Endothelial cell of umbilical vein (primary cell): ENCODE measurements at regions not wholly inside any gene's neighbourhood (a gene's known extent, or its start where the extent isn't known, plus 50 kb on each side); places are given as distances from the start of the nearest gene placed in this dataset.

Experiments used
- BruUV-seq: library from RNA; stranded (reverse); fragments of 400-500 nt; replicated peaks from 2 replicates; lab custom pipeline; 2021; lab: Mats Ljungman, UMichigan
- CTCF ChIA-PET: fragments of 300-600, 350-600 bp; sonication (Branson Sonifier 250); formaldehyde crosslinking; loops from one replicate; lab custom pipeline; 2021; ENCODE audit warnings: antibody characterized with exemption, inconsistent platforms; lab: Charles Lee
- POLR2A ChIA-PET: fragments of 300-600, 350-600 bp; sonication (Branson Sonifier 250); formaldehyde crosslinking; loops from one replicate; lab custom pipeline; 2021; ENCODE audit warnings: antibody characterized with exemption, inconsistent platforms; lab: Charles Lee
- DNase-seq: peaks from one replicate; pipeline ENCODE4 v3.0.0-alpha.2; 2011; ENCODE audit warnings: low read depth, low spot score
- FAIRE-seq: peaks from 2 replicates; lab custom pipeline; 2011; peaks lifted over from hg19 to GRCh38; lab: Jason Lieb, UNC
- H2AFZ ChIP-seq: 2 replicates; pipeline ENCODE4 v1.6.0; 2012; ENCODE audit warnings: low read depth, low read length, control low read depth, inconsistent platforms
- H3K27ac ChIP-seq: 2 replicates; pipeline ENCODE4 v1.5.1; 2011; ENCODE audit warnings: low read depth, mild to moderate bottlenecking, control low read depth, low read length, moderate library complexity; ENCODE audit not compliant: insufficient read depth
- H3K27me3 ChIP-seq, 2 experiments: 2 replicates each; pipeline versions ENCODE4 v1.6.0 to v1.6.1; 2011; ENCODE audit warnings: low read length in 2 of 2, mixed read lengths in 1 of 2; ENCODE audit not compliant: control insufficient read depth in 2 of 2, insufficient read depth in 2 of 2
- H3K36me3 ChIP-seq, 2 experiments: 2 replicates in 1 of 2; 3 replicates in 1 of 2; pipeline ENCODE4 v1.5.1; 2011; ENCODE audit warnings: low read length in 2 of 2, mild to moderate bottlenecking in 1 of 2, moderate library complexity in 1 of 2; ENCODE audit not compliant: control insufficient read depth in 2 of 2, insufficient read depth in 2 of 2; ENCODE audit errors: extremely low read depth in 1 of 2
- H3K4me1 ChIP-seq: 3 replicates; pipeline ENCODE4 v1.5.1; 2011; ENCODE audit warnings: mild to moderate bottlenecking, low read length; ENCODE audit not compliant: control insufficient read depth, insufficient read depth; ENCODE audit errors: extremely low read depth
- H3K4me2 ChIP-seq: 2 replicates; pipeline ENCODE4 v1.6.1; 2011; ENCODE audit warnings: low read length, control low read depth, mixed read lengths; ENCODE audit not compliant: insufficient read depth
- H3K4me3 ChIP-seq, 3 experiments: fragments of 200-600 bp in 1 of 3; sonication (generic), shearing (Covaris generic) in 1 of 3; replicated peaks in 1 of 3; 2 replicates each; pipeline ENCODE4 v1.5.1; 2011 to 2016; ENCODE audit warnings: control low read depth in 3 of 3, low read length in 3 of 3, mild to moderate bottlenecking in 2 of 3, inconsistent platforms in 1 of 3, low read depth in 1 of 3, moderate library complexity in 1 of 3; ENCODE audit not compliant: insufficient read depth in 1 of 3
- H3K79me2 ChIP-seq: 2 replicates; pipeline ENCODE4 v1.6.0; 2012; ENCODE audit warnings: low read length, inconsistent platforms; ENCODE audit not compliant: control insufficient read depth, insufficient read depth
- H3K9ac ChIP-seq: replicated peaks from 2 replicates; pipeline ENCODE3; 2011; ENCODE audit warnings: low read length, control low read depth; ENCODE audit not compliant: insufficient read depth; ENCODE audit errors: extremely low read depth
- H3K9me1 ChIP-seq: replicated peaks from 3 replicates; pipeline ENCODE4 v1.6.0; 2011; ENCODE audit warnings: mild to moderate bottlenecking, low read length; ENCODE audit not compliant: control insufficient read depth, insufficient read depth; ENCODE audit errors: extremely low read depth
- H3K9me3 ChIP-seq: replicated peaks from 2 replicates; pipeline ENCODE4 v1.5.1; 2012; ENCODE audit warnings: low read length, inconsistent platforms; ENCODE audit not compliant: control insufficient read depth, insufficient read depth
- H4K20me1 ChIP-seq: replicated peaks from 2 replicates; pipeline ENCODE3; 2011; ENCODE audit warnings: mild to moderate bottlenecking, low read length; ENCODE audit not compliant: control insufficient read depth, insufficient read depth; ENCODE audit errors: extremely low read depth
- CTCF ChIP-seq, 2 donors: IDR thresholded peaks; 1 replicate in 1 of 2; 2 replicates in 1 of 2; pipeline ENCODE4 v1.5.1; 2011; ENCODE audit warnings: low read length in 2 of 2, mild to moderate bottlenecking in 2 of 2, moderate library complexity in 2 of 2, control low read depth in 1 of 2, inconsistent platforms in 1 of 2, low read depth in 1 of 2; ENCODE audit not compliant: insufficient read depth in 1 of 2; ENCODE audit errors: extremely low read depth in 1 of 2
- EZH2 ChIP-seq: IDR thresholded peaks from 2 replicates; pipeline ENCODE4 v1.6.1; 2012; ENCODE audit warnings: borderline replicate concordance, low read depth, mild to moderate bottlenecking, moderate library complexity, low read length, inconsistent platforms; ENCODE audit not compliant: severe bottlenecking
- FOS ChIP-seq: IDR thresholded peaks from 2 replicates; pipeline ENCODE4 v1.6.1; 2011; ENCODE audit warnings: mild to moderate bottlenecking, low read length, moderate library complexity, borderline replicate concordance; ENCODE audit not compliant: insufficient read depth
- GATA2 ChIP-seq: IDR thresholded peaks from 2 replicates; pipeline ENCODE4 v1.7.0; 2011; ENCODE audit warnings: low read depth, mild to moderate bottlenecking, moderate library complexity, mixed read lengths, low read length; ENCODE audit not compliant: insufficient read length, insufficient read depth
- JUN ChIP-seq: IDR thresholded peaks from 2 replicates; pipeline ENCODE4 v1.6.1; 2011; ENCODE audit warnings: borderline replicate concordance, low read depth; ENCODE audit not compliant: insufficient read length, insufficient read depth
- MAX ChIP-seq: IDR thresholded peaks from 2 replicates; pipeline ENCODE4 v1.6.1; 2011; ENCODE audit not compliant: insufficient read depth, insufficient read length
- MYC ChIP-seq: IDR thresholded peaks from one replicate; pipeline ENCODE4 v1.6.1; 2011; ENCODE audit warnings: mild to moderate bottlenecking, low read depth, low read length
- POLR2A ChIP-seq: IDR thresholded peaks from 2 replicates; pipeline ENCODE4 v1.6.1; 2012; ENCODE audit warnings: low read depth, mild to moderate bottlenecking, control low read depth, low read length
- POLR2AphosphoS5 ChIP-seq: IDR thresholded peaks from 2 replicates; pipeline ENCODE4 v1.6.1; 2012; ENCODE audit warnings: low read depth, mild to moderate bottlenecking, control low read depth, low read length, moderate library complexity; ENCODE audit not compliant: insufficient read depth
- dilution Hi-C: fragments of 300-500 bp; cut with MboI; formaldehyde crosslinking; loops from one replicate; pipeline ENCODE4 v1.15.0; 2019; ENCODE audit warnings: low sequenced_read_pairs; ENCODE audit not compliant: extremely low pct_ligation_motif_present
- intact Hi-C: fragments of 100-400 bp; cut with micrococcal nuclease; formaldehyde crosslinking; loops from one replicate; pipeline ENCODE4 v1.10.0; 2022

GRCh38 chr15:72838311-72838731, 54.8 kb upstream of the ADPGK start:
- no peaks in the 10 kb centered on the region for H3K9me1 ChIP-seq

More at GRCh38 chr15:72838311-72838731, 54.8 kb upstream of the ADPGK start:
- H3K4me2 ChIP-seq = no peak overlapping the region
- no peaks in the 10 kb centered on the region for H3K4me1 ChIP-seq
- POLR2A ChIA-PET = no interaction called here
- H3K36me3 ChIP-seq = no peaks in the 10 kb centered on the region
- intact Hi-C loops (no loop called here), dilution Hi-C loops (no loop called here)
- no peaks in the 10 kb centered on the region for H3K79me2 ChIP-seq
- H3K4me3 ChIP-seq = no peak overlapping the region
- no TSS peak for BruUV-seq
- no peak for TF ChIP-seq MAX
- TF ChIP-seq POLR2AphosphoS5 = no peak
- no peak for TF ChIP-seq GATA2
- TF ChIP-seq EZH2 = no peak
- TF ChIP-seq MYC = no peak
- no peak for TF ChIP-seq JUN
- TF ChIP-seq CTCF (IDR thresholded peaks at IDR 0.05; ENCODE audit: extremely low read depth in 1 of 2, insufficient read depth in 1 of 2, low read depth in 1 of 2, low read length in 2 of 2) = no peak
- no peak for TF ChIP-seq POLR2A
- no peak for TF ChIP-seq FOS
- CTCF ChIA-PET = no interaction called here
- no peak overlapping the region for H3K9ac ChIP-seq
- no peak overlapping the region for H3K27ac ChIP-seq
- DNase-seq (no peak), FAIRE-seq (no peak)
- H3K27me3 ChIP-seq = peaks cover 4 to 5% of the 10 kb centered on the region in 2 experiments
- no peaks in the 10 kb centered on the region for H3K9me3 ChIP-seq
- no peak overlapping the region for H2AFZ ChIP-seq
- no peaks in the 10 kb centered on the region for H4K20me1 ChIP-seq
